Urothelium cell line (cell line): ENCODE measurements at regions not wholly inside any gene's neighbourhood (a gene's known extent, or its start where the extent isn't known, plus 50 kb on each side); places are given as distances from the start of the nearest gene placed in this dataset.
"Not testable (repeated sequence)": the region's sequence is repeated elsewhere in the genome, so short reads cannot be mapped to it uniquely, and the experiment has no call there.

Experiments used
- DNase-seq: peaks from one replicate; pipeline ENCODE4 v3.0.0; 2011; ENCODE audit warnings: low spot score, mixed read lengths
- FAIRE-seq: peaks from 2 replicates; lab custom pipeline; 2011; peaks lifted over from hg19 to GRCh38; lab: Jason Lieb, UNC

- no peak for FAIRE-seq
- DNase-seq: no peak
Measured at GRCh38 chr12:66733321-66733720, 54.4 kb upstream of the GRIP1 start.

GRCh38 chr12:66733839-66734238, 55.0 kb upstream of the GRIP1 start:
- no peak for DNase-seq
- no peak for FAIRE-seq

DNA sequence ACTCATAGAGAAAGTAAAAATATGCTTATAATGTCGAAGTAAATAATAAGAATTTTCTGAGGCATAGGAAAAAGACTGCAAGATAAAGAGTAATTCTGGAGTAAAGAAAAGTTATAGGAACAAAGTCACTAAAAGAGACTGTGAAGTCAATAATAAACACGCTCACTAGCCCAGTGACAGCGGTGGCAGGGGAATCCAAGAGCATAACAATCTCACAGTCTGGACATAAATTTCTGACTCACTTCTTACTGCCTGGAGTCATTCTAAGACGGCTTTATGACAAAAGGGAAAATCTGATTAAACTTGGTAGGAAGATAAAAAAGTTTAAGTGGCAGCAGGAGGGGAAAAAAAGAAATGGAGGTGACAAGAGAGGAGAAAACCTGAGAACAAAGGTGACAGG, 56.4 kb upstream of the GRIP1 start:
- DNase-seq (no peak), FAIRE-seq (no peak)

DNA sequence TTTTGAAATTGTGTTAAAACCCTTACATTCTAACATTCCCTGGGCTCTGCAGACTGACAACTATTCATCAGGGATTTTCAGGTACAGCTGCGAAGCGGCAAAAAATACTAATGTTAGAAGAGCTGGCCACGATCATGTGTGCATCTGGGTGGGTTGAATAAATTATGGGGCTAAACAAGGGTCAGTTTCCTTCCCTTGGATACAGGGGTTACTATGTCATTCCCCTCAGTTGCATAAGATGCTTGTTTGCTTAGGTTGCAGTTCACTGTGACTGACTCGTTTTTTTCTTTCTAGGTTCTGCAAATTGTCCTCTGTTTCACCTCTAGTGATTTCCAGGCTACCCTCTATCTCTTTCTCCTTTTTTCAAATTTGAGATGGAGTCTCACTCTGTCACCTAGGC, 58.1 kb upstream of the GRIP1 start:
- FAIRE-seq: no peak
- no peak for DNase-seq

- FAIRE-seq: no peak
- DNase-seq: no peak
Measured at GRCh38 chr12:66739266-66739665, 60.4 kb upstream of the GRIP1 start.

- FAIRE-seq (no peak), DNase-seq (no peak)
Measured at GRCh38 chr12:66739940-66740651, 61.2 kb upstream of the GRIP1 start.

- FAIRE-seq (no peak), DNase-seq (no peak)
Measured at GRCh38 chr12:66740732-66741131, 61.9 kb upstream of the GRIP1 start.

- DNase-seq (no peak), FAIRE-seq (no peak)
Measured at GRCh38 chr12:66741919-66742318, 63.0 kb upstream of the GRIP1 start.

DNA sequence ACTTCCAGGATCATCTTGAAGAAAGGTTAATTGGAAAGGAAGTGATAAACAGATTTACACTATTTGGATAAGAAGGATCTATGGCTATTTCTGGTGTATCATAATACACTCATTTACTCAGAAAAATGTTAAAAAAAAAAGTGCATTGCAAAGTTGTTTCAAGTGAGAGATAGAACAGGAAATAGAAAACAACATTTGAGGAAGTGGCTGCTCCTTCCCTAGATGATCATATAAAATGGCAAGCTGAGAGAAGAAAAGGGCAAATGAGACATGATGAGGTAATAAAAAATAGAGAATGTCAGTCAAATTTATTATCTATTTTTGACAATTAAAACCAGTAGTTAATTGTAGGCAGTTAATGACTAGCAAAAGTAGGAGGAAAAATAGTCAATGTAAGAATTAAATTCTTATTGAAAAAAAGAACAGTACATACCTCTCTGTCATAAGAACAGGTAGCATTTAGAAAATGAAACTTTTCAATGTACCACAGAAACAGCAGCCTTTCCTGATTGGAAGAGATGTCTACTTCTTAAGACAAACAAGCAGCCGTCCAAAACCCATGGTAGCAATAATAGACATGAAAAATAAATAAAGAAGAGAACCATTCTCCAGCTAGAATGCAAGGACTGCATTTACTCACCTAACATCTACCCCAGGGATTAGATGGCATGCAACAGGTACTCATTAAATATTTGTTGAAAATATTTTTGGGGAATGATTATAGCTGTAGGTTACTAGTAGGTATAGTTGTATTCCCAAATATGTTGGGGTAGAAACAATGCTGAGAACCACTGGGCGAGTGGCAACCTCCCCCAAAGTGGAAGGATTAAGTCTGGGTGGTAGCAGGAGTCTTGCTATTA, 63.9 kb upstream of the GRIP1 start:
- FAIRE-seq: no peak
- no peak for DNase-seq

GRCh38 chr12:66744461-66744860, 65.6 kb upstream of the GRIP1 start:
- no peak for DNase-seq
- no peak for FAIRE-seq

GRCh38 chr12:66744956-66745383, 66.1 kb upstream of the GRIP1 start:
- no peak for DNase-seq

DNA sequence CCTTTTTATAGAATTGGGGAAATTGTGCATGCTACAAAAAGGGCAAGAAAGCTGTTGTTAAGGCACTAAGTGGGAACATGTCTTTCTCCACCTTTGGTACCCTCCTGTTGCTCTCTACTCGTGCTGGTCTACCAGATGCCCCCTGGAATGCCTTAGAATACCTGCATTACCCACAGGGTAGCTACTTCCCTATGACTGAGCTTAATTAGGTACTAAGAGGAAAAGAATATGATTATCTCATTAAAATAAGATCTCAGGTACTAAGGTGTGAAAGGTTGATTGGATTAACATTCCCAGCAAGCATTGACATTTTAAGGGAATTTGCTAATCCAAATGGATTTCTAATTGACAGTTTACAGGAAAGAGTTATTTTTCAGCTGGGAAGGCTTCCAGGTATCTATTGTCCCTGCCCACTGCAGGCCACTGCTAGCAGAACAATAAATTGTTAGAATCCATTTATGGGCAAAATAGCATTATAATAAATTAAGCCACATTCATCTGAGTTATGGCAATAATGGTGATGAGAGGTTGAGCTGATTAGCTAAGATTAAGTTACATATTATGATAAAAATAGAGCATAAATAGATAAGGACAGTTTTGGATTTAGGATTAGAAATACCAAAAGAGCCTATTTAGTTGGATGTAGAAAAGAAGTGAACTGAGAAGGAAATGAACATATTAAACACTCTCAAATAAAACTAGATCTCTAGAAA, 67.8 kb upstream of the GRIP1 start:
- no peak for DNase-seq
- FAIRE-seq: no peak

More at GRCh38 chr12:66744956-66745383, 66.1 kb upstream of the GRIP1 start:
- FAIRE-seq: no peak

DNA sequence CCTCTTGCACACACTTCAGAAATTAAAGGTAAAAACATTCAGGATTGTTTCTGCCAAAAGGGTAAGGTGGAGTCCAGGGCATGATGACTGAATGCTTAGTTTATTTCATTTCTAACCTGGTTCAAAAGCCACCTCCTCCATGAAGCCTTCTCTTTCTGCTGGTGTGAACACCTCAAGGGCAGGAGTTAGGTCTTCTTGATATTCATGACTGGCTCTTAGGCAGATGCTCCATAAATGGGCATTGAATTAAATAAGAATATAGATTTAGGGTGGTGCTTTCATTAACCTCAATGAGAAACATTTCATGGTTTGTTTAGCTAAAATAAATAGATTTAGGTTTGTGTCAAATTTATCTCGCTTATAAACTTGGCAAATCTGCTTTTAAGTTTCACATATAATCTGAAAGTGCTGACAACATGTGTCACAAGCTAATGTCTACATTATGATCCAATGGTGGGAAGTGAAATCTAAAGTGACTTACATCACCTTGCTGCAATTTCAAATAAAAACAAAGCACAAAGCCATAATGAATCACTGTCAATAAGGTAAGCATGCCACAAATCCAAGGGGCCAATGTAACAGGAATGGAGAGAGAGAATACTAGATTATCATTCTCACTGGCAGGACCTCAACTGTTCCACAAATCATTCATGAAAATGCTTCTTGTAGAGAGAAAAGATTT, 72.7 kb upstream of the GRIP1 start:
- no peak for DNase-seq
- FAIRE-seq: no peak

DNA sequence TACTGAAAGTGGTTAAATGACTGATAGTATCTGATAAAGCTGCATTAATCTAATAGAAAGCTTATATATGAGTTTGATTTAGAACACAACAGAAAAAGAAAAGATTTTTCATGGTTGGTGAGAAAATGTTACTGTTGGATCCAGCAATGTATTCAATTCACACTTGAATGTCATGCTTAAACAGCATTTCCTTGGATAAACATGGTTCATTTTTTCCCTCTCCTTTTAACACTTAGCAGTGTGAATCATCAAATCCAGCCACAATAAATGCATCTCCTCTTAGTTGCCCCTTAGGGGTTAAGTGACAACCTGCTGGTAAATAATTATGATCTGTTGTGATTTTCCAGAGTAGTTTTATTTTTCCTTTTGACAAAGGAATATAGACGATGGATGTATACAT, 74.9 kb upstream of the GRIP1 start:
- no peak for DNase-seq
- FAIRE-seq: no peak

GRCh38 chr12:66755727-66756395, 77.0 kb upstream of the GRIP1 start:
- no peak for DNase-seq
- no peak for FAIRE-seq

DNA sequence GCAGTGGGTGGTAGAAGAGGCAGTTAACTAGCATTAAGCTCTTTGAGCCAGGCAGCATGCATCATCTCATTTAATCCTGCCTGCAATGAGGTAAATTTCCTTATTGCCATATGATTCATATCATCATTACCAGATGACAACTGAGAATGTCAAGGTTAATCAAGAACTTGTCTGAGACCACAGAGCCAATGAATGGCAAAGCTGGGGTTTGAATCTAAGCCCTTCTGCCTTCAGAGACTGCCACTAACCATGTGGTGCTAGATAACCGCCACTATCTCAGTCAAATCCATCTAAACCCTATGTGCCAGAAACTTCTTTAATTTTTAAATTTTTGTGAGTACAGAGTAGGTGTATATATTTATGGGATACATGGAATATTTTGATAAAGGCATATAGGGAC, 77.8 kb upstream of the GRIP1 start:
- DNase-seq (no peak), FAIRE-seq (no peak)

DNA sequence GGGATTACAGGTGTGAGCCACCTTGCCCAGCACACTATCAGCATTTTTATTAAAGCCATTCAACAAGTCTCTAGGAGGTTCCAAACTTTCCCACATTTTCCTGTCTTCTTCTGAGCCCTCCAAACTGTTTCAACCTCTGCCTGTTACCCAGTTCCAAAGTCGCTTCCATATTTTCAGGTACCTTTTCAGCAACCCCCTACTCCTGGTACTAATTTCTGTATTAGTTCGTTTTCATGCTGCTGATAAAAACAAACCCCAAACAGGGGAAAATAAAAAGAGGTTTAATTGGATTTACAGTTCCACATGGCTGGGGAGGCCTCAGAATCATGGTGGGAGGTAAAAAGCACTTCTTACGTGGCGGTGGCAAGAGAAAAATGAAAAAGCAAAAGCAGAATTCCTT, 81.2 kb upstream of the GRIP1 start:
- DNase-seq, FAIRE-seq: not testable (repeated sequence)

GRCh38 chr12:66763467-66763866, 84.6 kb upstream of the GRIP1 start:
- FAIRE-seq: no peak

DNA sequence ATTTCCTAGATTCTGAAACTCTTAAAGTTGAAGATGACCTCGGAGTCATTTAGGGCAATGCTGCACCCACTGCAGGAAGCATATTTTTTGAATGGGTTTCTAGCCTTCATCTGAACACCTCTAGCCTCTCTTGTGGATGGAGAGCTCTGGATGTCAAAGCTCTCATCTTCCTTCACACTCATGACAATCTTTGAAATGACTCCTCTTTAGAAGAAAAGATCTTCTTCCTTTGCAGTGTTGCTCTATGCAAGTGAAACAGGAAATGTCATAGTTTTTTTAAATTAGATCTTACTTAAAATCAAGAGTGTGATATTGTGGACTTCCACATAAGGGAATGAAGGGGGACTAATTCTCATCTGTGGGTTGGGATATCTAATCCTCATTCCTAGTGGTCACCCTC, 86.3 kb upstream of the GRIP1 start:
- DNase-seq (no peak), FAIRE-seq (no peak)

More at GRCh38 chr12:66763467-66763866, 84.6 kb upstream of the GRIP1 start:
- DNase-seq: no peak

DNA sequence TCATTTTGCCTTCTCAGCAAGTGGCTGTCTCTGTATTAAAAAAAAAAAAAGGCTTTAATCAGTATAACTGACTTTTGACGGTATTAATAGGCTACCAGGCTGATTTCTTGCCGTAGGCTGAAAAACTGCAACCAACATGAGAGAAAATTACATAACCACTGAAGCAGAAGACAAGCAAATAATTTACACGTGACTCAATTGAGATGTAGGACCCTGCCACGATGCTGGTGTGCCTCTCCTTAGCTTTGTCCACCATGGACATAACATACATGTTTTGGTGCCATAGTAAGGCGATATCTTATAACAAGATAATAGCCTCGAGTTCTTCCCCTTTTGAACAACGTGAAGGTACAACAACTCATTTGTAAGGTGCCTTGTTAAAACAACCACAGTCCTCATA, 88.7 kb upstream of the GRIP1 start:
- no peak for FAIRE-seq
- DNase-seq: no peak
